Loucy (cell line): ENCODE measurements at regions not wholly inside any gene's neighbourhood (a gene's known extent, or its start where the extent isn't known, plus 50 kb on each side); places are given as distances from the start of the nearest gene placed in this dataset.
A peak's percentile ranks its signal among the peaks of the same experiment; 100 is the strongest.

ENCODE experiments used
- H2AFZ ChIP-seq: fragments of 200-600 bp; sonication (generic); 2 replicates; pipeline ENCODE4 v1.6.0; 2016; ENCODE audit warnings: antibody characterized with exemption, mild to moderate bottlenecking, low read length, moderate library complexity
- H3F3A ChIP-seq: fragments of 200-600 bp; 2 replicates; pipeline ENCODE4 v1.6.0; 2016; ENCODE audit warnings: antibody characterized with exemption, low read depth, mild to moderate bottlenecking
- H3K27me3 ChIP-seq: fragments of 200-600 bp; sonication (generic); 2 replicates; pipeline ENCODE4 v1.6.1; 2014; ENCODE audit warnings: low read length, mild to moderate bottlenecking; ENCODE audit not compliant: insufficient read depth, poor library complexity, severe bottlenecking
- H3K36me3 ChIP-seq: fragments of 200-600 bp; sonication (generic); 2 replicates; pipeline ENCODE4 v1.6.1; 2016; ENCODE audit warnings: low read length; ENCODE audit not compliant: insufficient read depth
- H3K4me1 ChIP-seq: fragments of 200-600 bp; sonication (generic); 2 replicates; pipeline ENCODE4 v1.5.1; 2014; ENCODE audit warnings: low read length, mild to moderate bottlenecking; ENCODE audit not compliant: insufficient read depth, poor library complexity, severe bottlenecking
- H3K4me2 ChIP-seq: fragments of 200-600 bp; sonication (generic); 2 replicates; pipeline ENCODE4 v1.6.0; 2014; ENCODE audit warnings: antibody characterized with exemption, low read length, low read depth, mild to moderate bottlenecking; ENCODE audit not compliant: poor library complexity, severe bottlenecking
- H3K4me3 ChIP-seq: fragments of 200-600 bp; sonication (generic); 2 replicates; pipeline ENCODE4 v1.5.1; 2014; ENCODE audit warnings: low read length, mild to moderate bottlenecking, mixed read lengths; ENCODE audit not compliant: poor library complexity, severe bottlenecking
- H3K79me2 ChIP-seq: fragments of 200-600 bp; sonication (generic); 2 replicates; pipeline ENCODE4 v1.6.1; 2014; ENCODE audit warnings: low read length; ENCODE audit not compliant: insufficient read depth
- H3K9ac ChIP-seq: fragments of 200-600 bp; sonication (generic); 2 replicates; pipeline ENCODE4 v1.6.0; 2014; ENCODE audit warnings: mild to moderate bottlenecking, low read depth, low read length, moderate library complexity; ENCODE audit not compliant: poor library complexity, severe bottlenecking
- H3K9me2 ChIP-seq: fragments of 200-600 bp; sonication (generic); replicated peaks from 2 replicates; pipeline ENCODE4 v1.6.1; 2016; ENCODE audit warnings: low read depth, low read length, mixed read lengths
- H3K9me3 ChIP-seq: fragments of 200-600 bp; sonication (generic); 2 replicates; pipeline ENCODE4 v1.6.1; 2014; ENCODE audit warnings: mild to moderate bottlenecking, antibody characterized with exemption, low read length, low read depth; ENCODE audit not compliant: insufficient read depth
- H4K20me1 ChIP-seq: fragments of 200-600 bp; sonication (generic); 2 replicates; pipeline ENCODE4 v1.6.0; 2014; ENCODE audit warnings: antibody characterized with exemption, low read length, mild to moderate bottlenecking; ENCODE audit not compliant: insufficient read depth, poor library complexity, severe bottlenecking
- EZH2phosphoT487 ChIP-seq: fragments of 200-600 bp; IDR thresholded peaks from 2 replicates; pipeline ENCODE4 v1.6.1; 2018; ENCODE audit warnings: antibody characterized with exemption, mild to moderate bottlenecking, moderate library complexity, borderline replicate concordance
- TF ChIP-seq, protein P1 (sequence below): fragments of 200-600 bp; sonication (generic); conservative IDR thresholded peaks from 2 replicates; pipeline ENCODE4 v1.5.1; 2014; ENCODE audit warnings: mild to moderate bottlenecking, antibody characterized with exemption, low read length

DNA sequence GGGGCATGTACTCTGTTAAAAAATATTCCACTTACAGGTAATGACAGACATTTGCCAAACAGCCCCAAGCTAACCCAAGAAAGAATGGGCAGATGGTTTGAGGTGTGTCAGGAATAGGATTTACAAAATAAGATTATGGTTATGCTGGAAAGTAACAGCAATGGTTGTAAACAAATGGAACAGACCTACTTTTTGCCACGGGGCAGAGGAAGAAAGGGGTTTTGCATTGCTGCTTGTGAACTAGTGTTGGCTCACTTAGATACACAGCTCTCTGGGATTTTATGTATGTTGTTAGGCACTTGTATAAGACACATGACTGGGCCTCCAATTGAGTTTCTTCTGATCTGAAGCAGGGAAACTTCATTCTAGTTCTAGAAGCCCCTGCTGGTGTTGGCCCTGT, 191.5 kb upstream of the GDNF start:
- Histone ChIP-seq H3K27me3 (no peaks in the 10 kb centered on the region), H3K4me2 (no peak overlapping the region), H3K4me1 (no peaks in the 10 kb centered on the region), H3K4me3 (no peak overlapping the region), H2AFZ (no peak overlapping the region), H3F3A (no peaks in the 10 kb centered on the region), H3K79me2 (no peaks in the 10 kb centered on the region), H3K9me2 (no peaks in the 10 kb centered on the region), H3K9ac (no peak overlapping the region), H3K36me3 (no peaks in the 10 kb centered on the region), H3K9me3 (no peaks in the 10 kb centered on the region), H4K20me1 (no peaks in the 10 kb centered on the region)
- no peak for TF ChIP-seq EZH2phosphoT487
- TF ChIP-seq, protein P1, sequence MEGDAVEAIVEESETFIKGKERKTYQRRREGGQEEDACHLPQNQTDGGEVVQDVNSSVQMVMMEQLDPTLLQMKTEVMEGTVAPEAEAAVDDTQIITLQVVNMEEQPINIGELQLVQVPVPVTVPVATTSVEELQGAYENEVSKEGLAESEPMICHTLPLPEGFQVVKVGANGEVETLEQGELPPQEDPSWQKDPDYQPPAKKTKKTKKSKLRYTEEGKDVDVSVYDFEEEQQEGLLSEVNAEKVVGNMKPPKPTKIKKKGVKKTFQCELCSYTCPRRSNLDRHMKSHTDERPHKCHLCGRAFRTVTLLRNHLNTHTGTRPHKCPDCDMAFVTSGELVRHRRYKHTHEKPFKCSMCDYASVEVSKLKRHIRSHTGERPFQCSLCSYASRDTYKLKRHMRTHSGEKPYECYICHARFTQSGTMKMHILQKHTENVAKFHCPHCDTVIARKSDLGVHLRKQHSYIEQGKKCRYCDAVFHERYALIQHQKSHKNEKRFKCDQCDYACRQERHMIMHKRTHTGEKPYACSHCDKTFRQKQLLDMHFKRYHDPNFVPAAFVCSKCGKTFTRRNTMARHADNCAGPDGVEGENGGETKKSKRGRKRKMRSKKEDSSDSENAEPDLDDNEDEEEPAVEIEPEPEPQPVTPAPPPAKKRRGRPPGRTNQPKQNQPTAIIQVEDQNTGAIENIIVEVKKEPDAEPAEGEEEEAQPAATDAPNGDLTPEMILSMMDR: no peak

DNA sequence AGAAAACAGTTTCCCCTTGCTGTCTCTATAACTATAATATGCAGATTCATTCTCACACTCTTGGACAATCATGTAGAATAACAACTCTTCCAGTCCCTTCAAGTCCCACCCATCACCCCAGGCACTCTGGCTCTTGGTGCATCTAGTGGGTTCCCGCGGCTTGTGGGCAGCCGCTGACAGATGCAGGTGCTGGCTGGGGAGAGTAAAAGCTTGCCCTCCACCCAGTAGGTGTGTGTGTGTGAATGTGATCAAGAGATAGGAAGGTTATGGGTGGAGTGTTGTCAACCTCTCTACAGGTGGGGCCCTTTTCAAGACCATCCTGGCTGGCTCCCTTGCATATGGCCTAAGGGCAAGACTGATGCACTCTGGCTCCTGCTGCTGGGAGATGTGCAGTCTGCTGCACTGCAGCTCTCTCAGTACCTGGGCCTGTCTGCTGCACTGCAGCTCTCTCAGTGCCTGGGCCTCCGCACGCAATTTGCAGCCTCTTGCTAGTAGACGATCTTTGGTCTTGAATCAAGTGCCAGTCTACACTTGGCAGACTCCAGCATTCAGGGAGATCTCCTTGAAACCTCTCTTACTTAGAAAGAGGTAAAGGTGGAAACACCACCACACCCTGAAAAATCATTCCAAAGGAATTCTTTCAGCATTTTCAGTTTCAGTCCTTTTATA, 189.7 kb upstream of the GDNF start:
- no peaks in the 10 kb centered on the region for H3K9me3 ChIP-seq
- H3K4me3 ChIP-seq: no peak overlapping the region
- no peaks in the 10 kb centered on the region for H3F3A ChIP-seq
- H3K9me2 ChIP-seq: no peaks in the 10 kb centered on the region
- H3K79me2 ChIP-seq: no peaks in the 10 kb centered on the region
- TF ChIP-seq EZH2phosphoT487: no peak
- TF ChIP-seq, protein P1: no peak
- H2AFZ ChIP-seq: no peak overlapping the region
- H4K20me1 ChIP-seq: no peaks in the 10 kb centered on the region
- no peaks in the 10 kb centered on the region for H3K36me3 ChIP-seq
- H3K4me1 ChIP-seq: no peaks in the 10 kb centered on the region
- no peak overlapping the region for H3K4me2 ChIP-seq
- H3K27me3 ChIP-seq: no peaks in the 10 kb centered on the region
- H3K9ac ChIP-seq: no peak overlapping the region

DNA sequence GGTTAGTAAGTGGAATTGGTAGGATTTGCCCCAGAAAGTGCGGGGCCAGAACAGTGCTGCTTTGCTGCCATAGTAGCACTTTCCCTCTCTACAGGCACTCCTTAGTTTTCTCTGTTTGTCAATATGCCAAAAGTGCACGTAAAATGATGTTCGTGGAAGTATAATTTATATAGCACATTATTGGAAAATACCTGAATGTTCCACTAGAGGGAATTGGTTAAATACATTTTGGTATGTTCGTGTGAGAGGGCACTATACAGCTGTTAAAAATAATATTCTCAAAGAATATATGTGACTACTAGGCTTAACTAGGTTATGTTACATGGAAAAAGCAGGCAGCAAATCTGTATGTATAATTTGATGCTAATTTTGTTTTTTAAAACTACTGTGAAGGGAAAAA, 184.0 kb upstream of the GDNF start:
- H3F3A ChIP-seq: no peaks in the 10 kb centered on the region
- H3K36me3 ChIP-seq: no peaks in the 10 kb centered on the region
- no peak for TF ChIP-seq EZH2phosphoT487
- TF ChIP-seq, protein P1: peak; percentile 65
- no peak overlapping the region for H3K4me2 ChIP-seq
- H2AFZ ChIP-seq: no peak overlapping the region
- no peaks in the 10 kb centered on the region for H4K20me1 ChIP-seq
- H3K9ac ChIP-seq: no peak overlapping the region
- H3K9me3 ChIP-seq: no peaks in the 10 kb centered on the region
- no peaks in the 10 kb centered on the region for H3K27me3 ChIP-seq
- no peaks in the 10 kb centered on the region for H3K79me2 ChIP-seq
- no peak overlapping the region for H3K4me3 ChIP-seq
- H3K4me1 ChIP-seq: no peaks in the 10 kb centered on the region
- H3K9me2 ChIP-seq: no peaks in the 10 kb centered on the region
